HEK293 (cell line): ENCODE measurements at regions not wholly inside any gene's neighbourhood (a gene's known extent, or its start where the extent isn't known, plus 50 kb on each side); places are given as distances from the start of the nearest gene placed in this dataset.
A peak's percentile ranks its signal among the peaks of the same experiment; 100 is the strongest.

Experiments
- CTCF ChIA-PET: fragments of 350-600 bp; formaldehyde crosslinking; extraction: SDS; loops from one replicate; lab custom pipeline; 2021; ENCODE audit warnings: antibody characterized with exemption; lab: Yijun Ruan, JAX
- POLR2A ChIA-PET: fragments of 300-600 bp; formaldehyde crosslinking; extraction: SDS; loops from one replicate; lab custom pipeline; 2020; ENCODE audit warnings: antibody characterized with exemption, inconsistent platforms; lab: Yijun Ruan, JAX
- H3K27ac ChIP-seq: fragments of 200-500 bp; sonication (Bioruptor generic); 2 replicates; pipeline ENCODE4 v1.5.1; 2014; ENCODE audit warnings: low read depth, low read length, control low read depth, inconsistent platforms; ENCODE audit errors: extremely low read depth
- H3K36me3 ChIP-seq, 2 experiments: fragments of 200-500 bp in 1 of 2; sonication (Bioruptor generic) in 1 of 2; 1 replicate in 1 of 2; 2 replicates in 1 of 2; pipeline ENCODE4 v1.5.1; 2014 to 2017; ENCODE audit warnings: inconsistent platforms in 2 of 2, low read length in 2 of 2; ENCODE audit not compliant: control insufficient read depth in 2 of 2, insufficient read depth in 1 of 2
- H3K4me1 ChIP-seq: fragments of 200-500 bp; sonication (Bioruptor generic); 2 replicates; pipeline ENCODE4 v1.5.1; 2014; ENCODE audit warnings: mild to moderate bottlenecking, low read length, inconsistent platforms; ENCODE audit not compliant: control insufficient read depth, insufficient read depth
- H3K4me3 ChIP-seq: 2 replicates; pipeline ENCODE4 v1.5.1; 2011; ENCODE audit warnings: low read depth, mild to moderate bottlenecking, control low read depth, low read length, moderate library complexity
- H3K9me3 ChIP-seq: fragments of 200-500 bp; sonication (Bioruptor generic); 2 replicates; pipeline ENCODE4 v1.5.1; 2014; ENCODE audit warnings: low read depth, low read length, inconsistent platforms; ENCODE audit not compliant: control insufficient read depth, insufficient read depth
- SETDB1 ChIP-seq: IDR thresholded peaks from one replicate; pipeline ENCODE4 v1.6.1; 2017; ENCODE audit warnings: mild to moderate bottlenecking, low read length, moderate library complexity, mixed read lengths; ENCODE audit not compliant: insufficient read length
- YY2 ChIP-seq: fragments of 450-650 bp; formaldehyde crosslinking; IDR thresholded peaks from 2 replicates; pipeline ENCODE4 v1.5.1; 2016; ENCODE audit warnings: missing biosample characterization, missing genetic modification characterization
- ZNF16 ChIP-seq: fragments of 450-650 bp; formaldehyde crosslinking; IDR thresholded peaks from 2 replicates; pipeline ENCODE4 v1.5.1; 2016; ENCODE audit warnings: low read depth, missing biosample characterization, missing genetic modification characterization
- ZNF18 ChIP-seq: fragments of 450-650 bp; formaldehyde crosslinking; IDR thresholded peaks from 2 replicates; pipeline ENCODE4 v1.5.1; 2016; ENCODE audit warnings: missing biosample characterization, missing genetic modification characterization
- ZNF19 ChIP-seq: fragments of 450-650 bp; formaldehyde crosslinking; IDR thresholded peaks from 2 replicates; pipeline ENCODE4; 2016; ENCODE audit warnings: missing biosample characterization, missing genetic modification characterization, low read depth
- ZNF23 ChIP-seq: fragments of 450-650 bp; formaldehyde crosslinking; IDR thresholded peaks from 2 replicates; pipeline ENCODE4 v1.5.1; 2016; ENCODE audit warnings: missing biosample characterization, missing genetic modification characterization, borderline replicate concordance
- ZNF24 ChIP-seq: fragments of 450-650 bp; formaldehyde crosslinking; IDR thresholded peaks from 2 replicates; pipeline ENCODE4 v1.5.1; 2016; ENCODE audit warnings: missing biosample characterization, missing genetic modification characterization
- ZNF324 ChIP-seq: fragments of 450-650 bp; formaldehyde crosslinking; IDR thresholded peaks from 2 replicates; pipeline ENCODE4 v1.5.1; 2016; ENCODE audit warnings: missing biosample characterization, missing genetic modification characterization
- ZNF354C ChIP-seq: fragments of 450-650 bp; formaldehyde crosslinking; IDR thresholded peaks from 2 replicates; pipeline ENCODE4 v1.5.1; 2016; ENCODE audit warnings: missing biosample characterization, missing genetic modification characterization, low read depth, borderline replicate concordance
- ZNF37A ChIP-seq: fragments of 450-650 bp; IDR thresholded peaks from 2 replicates; pipeline ENCODE4 v1.5.1; 2018; ENCODE audit warnings: missing biosample characterization, missing genetic modification characterization
- ZNF391 ChIP-seq: fragments of 450-650 bp; formaldehyde crosslinking; IDR thresholded peaks from 2 replicates; pipeline ENCODE4 v1.5.1; 2016; ENCODE audit warnings: low read depth, missing biosample characterization, missing genetic modification characterization, borderline replicate concordance
- ZNF513 ChIP-seq: fragments of 450-650 bp; IDR thresholded peaks from 2 replicates; pipeline ENCODE4 v1.5.1; 2018; ENCODE audit warnings: missing biosample characterization, missing genetic modification characterization
- ZNF571 ChIP-seq: fragments of 450-650 bp; formaldehyde crosslinking; IDR thresholded peaks from 2 replicates; pipeline ENCODE4 v1.5.0; 2017; ENCODE audit warnings: missing biosample characterization, missing genetic modification characterization
- ZNF610 ChIP-seq: fragments of 450-650 bp; formaldehyde crosslinking; IDR thresholded peaks from 2 replicates; pipeline ENCODE4 v1.5.1; 2016; ENCODE audit warnings: missing biosample characterization, missing genetic modification characterization, borderline replicate concordance
- ZNF621 ChIP-seq: fragments of 450-650 bp; formaldehyde crosslinking; IDR thresholded peaks from 2 replicates; pipeline ENCODE4 v1.5.1; 2017; ENCODE audit warnings: missing biosample characterization, missing genetic modification characterization
- ZNF623 ChIP-seq: fragments of 450-650 bp; formaldehyde crosslinking; IDR thresholded peaks from 2 replicates; pipeline ENCODE4 v1.5.1; 2016; ENCODE audit warnings: missing biosample characterization, missing genetic modification characterization
- ZNF677 ChIP-seq: fragments of 450-650 bp; IDR thresholded peaks from 2 replicates; pipeline ENCODE4 v1.5.0; 2018; ENCODE audit warnings: missing biosample characterization, mild to moderate bottlenecking, missing genetic modification characterization, moderate library complexity
- ZNF776 ChIP-seq: fragments of 450-650 bp; formaldehyde crosslinking; IDR thresholded peaks from 2 replicates; pipeline ENCODE4 v1.5.0; 2017; ENCODE audit warnings: missing biosample characterization, missing genetic modification characterization, borderline replicate concordance
- ZSCAN23 ChIP-seq: fragments of 450-650 bp; formaldehyde crosslinking; IDR thresholded peaks from 2 replicates; pipeline ENCODE4 v1.5.1; 2016; ENCODE audit warnings: missing biosample characterization, missing genetic modification characterization
- TF ChIP-seq, protein P1 (sequence below): fragments of 450-650 bp; formaldehyde crosslinking; IDR thresholded peaks from 2 replicates; pipeline ENCODE4 v1.5.1; 2016; ENCODE audit warnings: missing biosample characterization, missing genetic modification characterization
- TF ChIP-seq, protein P2 (sequence below): sonication (generic); formaldehyde crosslinking; IDR thresholded peaks from 2 replicates; pipeline ENCODE4 v1.8.1; 2022; ENCODE audit warnings: mild to moderate bottlenecking, moderate library complexity, missing genetic modification reagents

- TF ChIP-seq ZNF18 (tag by site-specific recombination) (no peak), ZNF776 (tag by site-specific recombination) (no peak), ZNF354C (no peak), ZNF623 (tag by site-specific recombination) (no peak)
Measured at GRCh38 chr16:52022980-52023379, 524.0 kb downstream of the TOX3 start (continued).

DNA sequence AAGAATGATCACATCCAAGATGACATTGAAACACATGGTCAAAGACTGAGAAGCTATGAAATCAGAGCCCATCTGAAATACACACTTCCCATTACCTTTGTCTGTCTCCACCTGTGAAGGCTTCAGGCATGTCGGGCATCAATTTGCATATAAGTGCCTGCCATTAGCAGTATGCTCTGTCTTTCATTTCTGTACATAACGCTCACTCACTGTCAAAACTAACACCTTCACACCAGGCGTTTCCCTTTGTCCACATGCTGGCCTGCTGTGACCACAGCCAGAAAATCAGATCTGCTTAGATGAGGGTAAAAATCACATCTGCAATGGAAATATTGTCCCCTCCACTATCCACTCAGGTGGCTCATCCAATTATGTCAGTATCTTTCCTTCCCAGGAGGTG lies 524.8 kb downstream of the TOX3 start:
- H3K9me3 ChIP-seq: no peaks in the 10 kb centered on the region
- ChIA-PET CTCF (no interaction called here), POLR2A (no interaction called here)
- H3K4me1 ChIP-seq: no peaks in the 10 kb centered on the region
- no peaks in the 10 kb centered on the region for H3K36me3 ChIP-seq
- H3K4me3 ChIP-seq: no peak overlapping the region
- H3K27ac ChIP-seq: no peak overlapping the region
- TF ChIP-seq ZNF677 (tag by site-specific recombination) (no peak), YY2 (tag by site-specific recombination) (no peak), ZNF16 (tag by site-specific recombination) (no peak), ZNF610 (tag by site-specific recombination) (no peak), ZNF513 (no peak), ZNF37A (tag by site-specific recombination) (no peak), ZNF19 (tag by site-specific recombination) (no peak), ZNF391 (tag by site-specific recombination) (no peak), ZNF571 (no peak), ZSCAN23 (tag by site-specific recombination) (no peak), ZNF324 (no peak), ZNF23 (tag by site-specific recombination) (no peak), ZNF24 (tag by site-specific recombination) (no peak)
- TF ChIP-seq, protein P1, sequence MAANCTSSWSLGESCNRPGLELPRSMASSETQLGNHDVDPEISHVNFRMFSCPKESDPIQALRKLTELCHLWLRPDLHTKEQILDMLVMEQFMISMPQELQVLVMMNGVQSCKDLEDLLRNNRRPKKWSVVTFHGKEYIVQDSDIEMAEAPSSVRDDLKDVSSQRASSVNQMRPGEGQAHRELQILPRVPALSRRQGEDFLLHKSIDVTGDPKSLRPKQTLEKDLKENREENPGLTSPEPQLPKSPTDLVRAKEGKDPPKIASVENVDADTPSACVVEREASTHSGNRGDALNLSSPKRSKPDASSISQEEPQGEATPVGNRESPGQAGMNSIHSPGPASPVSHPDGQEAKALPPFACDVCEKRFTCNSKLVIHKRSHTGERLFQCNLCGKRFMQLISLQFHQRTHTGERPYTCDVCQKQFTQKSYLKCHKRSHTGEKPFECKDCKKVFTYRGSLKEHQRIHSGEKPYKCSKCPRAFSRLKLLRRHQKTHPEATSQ (tag by site-specific recombination): no peak
- TF ChIP-seq, protein P2, sequence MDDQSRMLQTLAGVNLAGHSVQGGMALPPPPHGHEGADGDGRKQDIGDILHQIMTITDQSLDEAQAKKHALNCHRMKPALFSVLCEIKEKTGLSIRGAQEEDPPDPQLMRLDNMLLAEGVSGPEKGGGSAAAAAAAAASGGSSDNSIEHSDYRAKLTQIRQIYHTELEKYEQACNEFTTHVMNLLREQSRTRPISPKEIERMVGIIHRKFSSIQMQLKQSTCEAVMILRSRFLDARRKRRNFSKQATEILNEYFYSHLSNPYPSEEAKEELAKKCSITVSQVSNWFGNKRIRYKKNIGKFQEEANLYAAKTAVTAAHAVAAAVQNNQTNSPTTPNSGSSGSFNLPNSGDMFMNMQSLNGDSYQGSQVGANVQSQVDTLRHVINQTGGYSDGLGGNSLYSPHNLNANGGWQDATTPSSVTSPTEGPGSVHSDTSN (CRISPR knock-in tag): no peak
- TF ChIP-seq, all 188 proteins: peak for 0

DNA sequence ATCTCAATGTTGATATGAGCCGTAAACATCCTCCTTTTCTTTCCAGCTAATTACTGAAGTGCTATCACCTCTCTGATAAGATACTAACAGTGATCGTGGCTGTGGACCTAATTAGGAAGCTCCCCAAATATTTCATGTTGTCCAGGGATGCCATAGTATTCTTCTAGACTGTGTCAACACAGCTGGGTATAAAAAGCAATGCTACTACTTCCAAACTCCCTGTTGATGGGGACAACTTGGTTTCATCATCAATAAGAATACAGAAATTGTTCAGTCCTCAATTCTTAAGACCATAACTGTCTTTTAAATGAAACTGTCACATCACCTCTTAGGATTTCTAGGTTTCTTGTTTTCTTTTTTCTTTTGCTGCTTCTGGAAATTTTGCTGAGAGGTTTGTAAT lies 530.6 kb downstream of the TOX3 start:
- TF ChIP-seq SETDB1 (peak; percentile 11), ZNF621 (tag by site-specific recombination) (no peak)
- no peaks in the 10 kb centered on the region for H3K4me1 ChIP-seq
- no peak overlapping the region for H3K4me3 ChIP-seq
- H3K27ac ChIP-seq: no peak overlapping the region
- CTCF ChIA-PET: interaction anchor here (0.8 kb wide), 1 partner anchor 1551 kb away, joined by 3 read pairs; no protein-coding TSS in a partner anchor
- H3K36me3 ChIP-seq: no peaks in the 10 kb centered on the region
- H3K9me3 ChIP-seq: no peaks in the 10 kb centered on the region
- POLR2A ChIA-PET: no interaction called here
